Activated CD4-positive, CD25-positive, alpha-beta regulatory T cell treated with anti-CD3 and anti-CD28 coated beads, Interleukin-2, amount 50 U/mL, for 24 hours (primary cell): ENCODE measurements at regions not wholly inside any gene's neighbourhood (a gene's known extent, or its start where the extent isn't known, plus 50 kb on each side); places are given as distances from the start of the nearest gene placed in this dataset.

Experiments
- ATAC-seq, 2 donors: fragments of 150-1000 bp; cut with Tn5 transposase; one replicate each; pipeline ENCODE4 v1.10.0; 2021; ENCODE audit warnings: mild to moderate bottlenecking in 1 of 2, moderate library complexity in 1 of 2

- no peak for ATAC-seq
These were observed 175.5 kb downstream of the ZFP36L2 start for GRCh38 chr2:43050866-43051265.

GRCh38 chr2:43049836-43050801 is 176.3 kb downstream of the ZFP36L2 start:
- no peak for ATAC-seq

DNA sequence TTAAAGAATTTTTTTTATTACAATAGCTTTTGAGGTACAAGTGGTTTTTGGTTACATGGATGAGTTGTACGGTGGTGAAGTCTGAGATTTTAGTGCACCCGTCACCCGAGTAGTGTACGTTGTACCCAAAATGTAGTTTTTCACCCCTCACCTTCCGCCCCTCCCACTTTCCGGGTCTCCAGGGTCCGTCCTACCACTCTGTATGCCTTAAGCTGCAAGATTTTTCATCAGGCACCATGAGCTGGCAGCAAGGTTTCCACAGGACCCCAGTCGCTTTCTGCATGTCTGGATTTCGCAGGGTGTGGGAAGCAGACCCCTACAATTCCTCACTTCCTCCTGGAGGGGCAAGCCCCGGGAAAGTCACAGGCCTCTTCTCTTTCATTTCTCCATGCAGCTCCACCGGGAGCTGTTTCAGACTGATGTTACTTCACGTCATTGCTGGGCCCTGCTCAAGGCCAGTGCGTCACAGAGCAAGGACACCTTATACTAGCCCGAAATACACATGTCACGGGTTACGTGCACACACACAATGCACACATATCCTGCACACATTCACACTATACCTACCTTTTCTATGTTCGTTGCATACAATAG is 179.1 kb downstream of the ZFP36L2 start:
- ATAC-seq = no peak

DNA sequence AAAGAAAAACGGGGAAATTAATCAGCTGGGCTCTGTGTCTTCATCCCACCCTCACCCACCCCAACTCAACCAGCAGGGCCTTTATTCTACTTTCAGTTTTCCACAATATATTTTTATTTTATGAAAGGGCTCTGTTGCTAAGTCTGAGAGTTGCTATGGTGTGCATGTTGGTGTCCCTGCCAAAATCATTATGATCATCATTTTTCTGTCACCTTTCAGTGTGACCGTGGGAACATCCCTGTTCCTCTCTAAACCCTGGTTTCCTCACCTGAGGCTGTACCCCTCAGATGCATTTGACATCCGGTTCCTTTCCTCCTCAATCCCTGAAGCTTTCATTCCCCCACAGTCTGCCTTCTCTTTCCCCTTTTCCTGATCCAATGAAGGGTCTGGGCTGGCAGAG is 180.5 kb downstream of the ZFP36L2 start:
- no peak for ATAC-seq

DNA sequence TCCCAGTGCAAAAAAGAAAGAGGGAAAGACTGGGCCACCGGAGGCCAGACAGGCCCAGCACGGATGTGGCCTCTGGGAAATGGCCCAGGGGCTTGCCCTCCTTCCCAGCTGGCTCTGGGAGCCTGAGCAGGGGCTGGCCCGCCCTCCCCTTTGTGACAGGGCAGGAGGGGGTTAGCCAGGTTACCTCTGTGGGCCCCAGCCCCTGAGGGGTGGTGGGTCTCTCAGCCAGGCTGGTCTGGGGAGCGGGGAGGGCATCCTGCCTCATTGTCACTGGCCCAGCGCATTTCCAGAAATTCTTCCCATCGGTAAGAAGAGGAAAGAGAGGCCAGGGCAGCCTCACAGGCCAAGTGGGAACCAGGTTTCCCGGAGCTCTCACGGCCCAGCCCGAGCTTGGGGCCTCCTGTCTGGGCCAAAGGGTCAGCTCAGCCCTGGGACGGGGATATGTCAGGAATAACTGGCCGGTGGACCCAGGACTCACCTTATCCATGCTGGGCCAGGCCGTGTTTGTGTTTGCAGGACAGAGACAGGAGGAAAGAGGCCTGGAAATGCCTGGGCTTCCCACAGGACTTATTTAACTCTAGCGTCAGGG is 182.2 kb downstream of the ZFP36L2 start:
- ATAC-seq = no peak

GRCh38 chr2:43043553-43043870 is 182.9 kb downstream of the ZFP36L2 start:
- no peak for ATAC-seq

DNA sequence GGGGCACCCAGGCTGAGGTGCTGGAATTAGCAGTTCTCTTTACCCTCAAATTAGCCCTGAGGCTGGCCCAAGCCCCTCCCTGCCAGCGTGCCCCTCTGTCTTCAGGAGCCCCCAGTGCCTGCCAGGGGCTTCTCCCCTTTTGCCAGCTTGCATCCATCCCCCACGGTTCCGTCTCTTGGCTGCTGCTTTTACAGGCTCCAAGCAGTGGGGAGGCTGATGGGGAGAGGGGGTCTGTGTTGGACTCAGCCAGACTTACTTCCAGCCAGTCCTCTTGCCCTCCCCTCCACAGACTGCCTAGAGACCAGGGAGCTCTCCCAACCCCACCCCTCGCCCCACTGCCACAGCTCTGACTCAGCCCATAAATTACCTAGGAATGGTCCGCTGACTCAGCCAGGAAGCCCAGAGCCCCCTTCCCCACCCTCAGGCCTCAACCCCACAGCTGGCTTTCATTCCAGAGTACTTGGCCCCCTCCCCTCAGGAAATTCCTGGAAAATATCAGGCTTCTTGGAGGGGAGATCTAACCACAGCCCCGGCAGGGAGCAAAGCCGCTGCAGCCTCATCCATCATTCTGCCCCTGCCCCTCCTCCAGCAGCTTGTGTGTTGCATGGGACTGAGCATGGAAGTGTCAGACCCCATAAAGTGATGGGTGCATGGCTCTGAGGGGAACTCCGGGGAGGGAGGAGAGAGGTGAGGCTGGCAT is 184.6 kb downstream of the ZFP36L2 start:
- no peak for ATAC-seq

DNA sequence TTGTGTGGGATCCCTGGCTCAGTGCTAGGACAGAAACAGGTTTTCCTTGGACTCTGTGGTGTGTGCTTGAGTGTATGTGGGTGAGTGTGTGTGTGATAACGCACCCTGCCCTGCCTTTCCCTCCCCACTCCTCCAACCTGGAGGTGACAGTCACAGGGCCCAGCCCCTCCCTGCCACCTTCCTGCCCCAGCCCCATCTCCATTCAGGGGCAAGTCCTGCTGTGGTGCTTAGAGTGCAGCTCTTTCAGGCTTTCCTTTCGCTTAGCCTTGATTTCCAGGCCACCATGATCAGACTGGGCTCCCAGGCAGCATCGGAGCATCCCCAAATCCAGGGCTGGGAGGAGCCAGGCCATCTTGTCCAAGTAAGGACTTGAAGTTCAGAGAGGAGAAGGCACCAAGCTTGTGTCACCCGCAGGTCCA is 185.2 kb downstream of the ZFP36L2 start:
- no peak for ATAC-seq

- no peak for ATAC-seq
These were observed 186.1 kb downstream of the ZFP36L2 start for GRCh38 chr2:43040084-43040854.

DNA sequence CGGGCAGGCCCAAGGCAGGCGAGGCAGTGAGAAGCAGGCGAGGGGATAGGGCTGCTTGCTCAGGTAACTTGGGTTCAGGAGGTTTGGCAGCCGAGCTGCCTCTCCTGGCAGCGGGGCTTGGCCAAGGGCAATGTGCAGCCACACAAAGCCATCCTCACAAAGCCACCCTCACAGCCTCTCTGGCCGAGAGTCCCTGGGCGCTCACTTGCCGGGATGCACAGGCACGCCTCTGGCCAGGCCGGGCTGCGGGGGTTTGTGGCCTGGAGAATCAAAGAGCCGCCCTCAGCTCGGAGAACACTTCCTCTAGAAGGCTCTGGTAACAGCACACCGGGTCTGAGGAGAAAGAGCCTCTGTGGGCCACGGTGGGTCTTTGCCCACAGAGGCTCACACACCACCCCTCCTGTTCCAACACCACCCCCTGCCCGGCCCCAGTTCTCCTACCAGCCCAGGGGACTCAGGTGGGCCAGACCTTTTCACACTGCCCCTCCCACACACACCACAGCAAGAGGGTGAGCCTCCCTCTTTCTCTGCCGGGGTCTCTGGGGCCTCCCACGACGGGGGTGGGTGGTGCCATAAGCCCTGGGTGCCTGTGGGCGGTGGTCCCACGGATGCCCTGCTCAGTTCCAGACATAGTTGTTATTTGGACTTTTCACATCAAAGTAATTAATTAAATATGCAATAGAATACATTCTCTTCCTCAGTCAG is 186.9 kb downstream of the ZFP36L2 start:
- no peak for ATAC-seq

GRCh38 chr2:43038696-43039094 is 187.7 kb downstream of the ZFP36L2 start:
- no peak for ATAC-seq

- no peak for ATAC-seq
These were observed 188.2 kb downstream of the ZFP36L2 start for GRCh38 chr2:43038034-43038695.

GRCh38 chr2:43035922-43036321 is 190.5 kb downstream of the ZFP36L2 start:
- ATAC-seq = no peak

DNA sequence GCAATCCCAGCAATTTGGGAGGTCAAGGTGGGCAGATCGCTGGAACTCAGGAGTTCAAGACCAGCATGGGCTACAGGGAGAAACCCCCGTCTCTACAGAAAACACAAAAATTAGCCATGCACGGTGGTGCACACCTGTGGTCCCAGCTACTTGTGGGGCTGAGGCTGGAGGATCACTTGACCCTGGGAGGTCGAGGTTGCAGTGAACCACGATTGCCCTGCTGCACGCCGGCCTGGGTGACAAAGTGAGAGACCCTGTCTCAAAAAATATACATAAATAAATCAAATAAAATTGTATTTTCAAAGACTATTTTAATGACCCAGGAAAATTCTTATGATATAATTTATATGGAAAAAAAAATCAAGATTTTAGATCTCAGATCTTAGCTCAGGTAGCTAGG is 191.5 kb downstream of the ZFP36L2 start:
- no peak for ATAC-seq

DNA sequence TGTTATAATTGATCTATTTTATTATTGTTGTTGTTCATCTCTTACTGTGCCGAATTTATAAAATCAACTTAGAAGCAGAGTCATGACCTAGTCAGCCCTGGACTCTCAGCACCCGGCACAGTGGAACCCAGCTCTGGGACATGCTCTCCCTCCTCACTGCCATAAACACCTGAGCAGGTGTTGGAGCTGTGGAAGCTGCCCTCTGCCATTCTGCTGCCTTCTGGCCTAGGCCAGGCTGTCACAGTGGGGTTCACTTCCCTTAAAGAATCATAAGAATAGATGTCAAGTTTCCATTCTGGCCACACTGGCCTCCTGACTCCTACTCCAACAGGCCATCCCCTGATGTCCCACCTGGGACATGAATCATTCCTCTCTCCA is 192.2 kb downstream of the ZFP36L2 start:
- ATAC-seq = no peak

- no peak for ATAC-seq
These were observed 192.8 kb downstream of the ZFP36L2 start for GRCh38 chr2:43033466-43034241.

GRCh38 chr2:43033016-43033270 is 193.5 kb downstream of the ZFP36L2 start:
- no peak for ATAC-seq

- no peak for ATAC-seq
These were observed 194.0 kb downstream of the ZFP36L2 start for GRCh38 chr2:43032213-43033015.

DNA sequence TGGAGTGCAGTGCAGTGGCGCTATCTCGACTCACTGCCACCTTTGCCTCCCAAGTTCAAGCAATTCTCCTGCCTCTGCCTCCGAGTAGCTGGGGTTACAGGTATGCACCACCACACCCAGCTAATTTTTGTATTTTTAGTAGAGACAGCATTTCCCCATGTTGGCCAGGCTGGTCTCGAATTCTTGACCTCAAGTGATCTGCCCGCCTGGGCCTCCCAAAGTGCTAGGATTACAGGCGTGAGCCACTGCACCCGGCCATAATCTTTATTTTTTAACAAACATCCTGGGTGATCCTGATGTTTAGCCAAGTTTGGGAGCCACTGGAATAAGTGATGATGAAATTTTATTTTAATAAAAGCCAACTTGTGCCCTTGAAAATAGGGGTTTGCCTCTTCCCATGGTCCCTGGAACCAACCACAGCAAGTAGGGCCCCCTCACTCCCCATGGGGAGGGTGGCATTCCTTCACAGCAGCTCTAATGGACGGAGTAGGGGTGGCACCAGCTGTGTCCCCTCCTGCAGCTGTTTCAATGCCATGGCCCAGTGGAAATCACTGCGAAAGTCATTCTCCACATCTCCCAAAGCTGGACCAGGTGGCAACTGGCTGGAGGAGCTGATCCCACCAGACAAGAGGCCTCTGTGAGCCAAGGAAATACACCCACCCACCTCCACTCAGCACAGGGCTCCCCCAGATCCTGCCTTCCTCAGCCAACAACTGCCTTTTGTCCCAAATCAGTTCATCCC is 194.8 kb downstream of the ZFP36L2 start:
- no peak for ATAC-seq
